HCEC 1CT (cell line): ENCODE measurements at regions not wholly inside any gene's neighbourhood (a gene's known extent, or its start where the extent isn't known, plus 50 kb on each side); places are given as distances from the start of the nearest gene placed in this dataset.

ENCODE experiments used
- DNase-seq: peaks from one replicate; pipeline ENCODE4 v3.0.0-alpha.2; 2017

- DNase-seq = peak; percentile 53
These were observed 87.0 kb downstream of the PLSCR2 start for GRCh38 chr3:146382386-146382785.

GRCh38 chr3:146380046-146380445, 89.3 kb downstream of the PLSCR2 start:
- no peak for DNase-seq

DNA sequence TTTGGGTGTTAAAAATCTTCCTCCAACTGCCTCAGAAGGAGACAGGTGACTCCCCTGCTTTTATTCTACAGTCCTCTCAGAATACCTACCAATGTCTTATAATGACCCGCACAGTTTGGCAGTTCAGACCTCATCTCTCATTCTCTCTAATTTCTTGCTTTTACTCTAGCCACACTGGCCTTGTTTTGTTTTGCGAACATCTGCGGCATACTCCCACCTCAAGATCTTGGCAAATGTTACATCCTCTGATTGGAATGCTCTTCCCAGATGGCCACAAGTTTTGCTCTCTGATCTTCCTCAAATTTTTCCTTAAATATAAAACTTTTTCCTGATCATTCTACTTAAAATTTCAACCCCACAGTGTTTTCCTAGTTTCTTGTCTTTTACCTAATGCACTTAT, 94.1 kb downstream of the PLSCR2 start:
- DNase-seq = no peak

GRCh38 chr3:146374146-146374545, 95.2 kb downstream of the PLSCR2 start:
- DNase-seq = peak; percentile 53

- DNase-seq = no peak
These were observed 97.5 kb downstream of the PLSCR2 start for GRCh38 chr3:146371902-146372301.

GRCh38 chr3:146368882-146369523, 100.4 kb downstream of the PLSCR2 start:
- DNase-seq = no peak

GRCh38 chr3:146359841-146360240, 108.9 kb upstream of the PLSCR4 start:
- DNase-seq = no peak

GRCh38 chr3:146354421-146354820, 103.5 kb upstream of the PLSCR4 start:
- peak; percentile 75 for DNase-seq

DNA sequence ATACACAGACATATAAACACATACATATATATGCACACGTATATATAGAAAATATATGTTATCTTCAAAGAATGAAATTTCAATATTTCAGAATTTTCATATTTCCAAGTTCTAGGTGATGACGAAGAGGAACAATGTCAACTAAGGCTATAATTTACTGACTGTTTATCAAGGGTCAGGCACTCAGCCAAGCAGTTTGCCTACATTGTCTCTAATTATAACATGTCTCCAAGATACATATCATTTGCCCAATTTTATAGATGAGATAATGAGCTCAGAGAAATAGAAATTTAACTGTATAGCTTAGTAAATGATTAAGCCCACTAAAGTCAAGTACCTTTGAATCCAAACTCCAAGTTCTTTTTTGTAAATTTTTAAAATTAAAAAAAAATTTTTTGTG, 99.9 kb upstream of the PLSCR4 start:
- no peak for DNase-seq

DNA sequence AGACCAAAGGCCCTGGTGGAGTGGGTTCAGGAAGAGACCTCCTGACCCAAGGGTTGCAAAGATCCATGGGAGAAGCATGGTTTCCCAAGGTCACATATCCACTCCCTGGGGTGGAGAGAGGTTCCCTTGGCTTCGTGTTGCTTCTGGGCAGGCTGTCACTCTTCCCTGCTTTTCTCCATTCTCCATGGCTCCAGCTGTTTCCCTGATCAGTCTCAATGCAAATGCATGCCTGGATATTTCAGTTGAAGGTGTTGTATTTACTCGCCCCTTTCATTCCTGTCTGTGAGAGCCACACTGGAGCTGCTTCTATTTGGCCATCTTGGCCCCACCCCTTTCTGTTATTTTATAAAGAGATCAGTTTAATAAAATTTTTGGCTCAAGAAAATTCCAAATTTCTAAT, 95.0 kb upstream of the PLSCR4 start:
- no peak for DNase-seq

- DNase-seq = no peak
These were observed 92.6 kb upstream of the PLSCR4 start for GRCh38 chr3:146343551-146343950.

GRCh38 chr3:146342989-146343388, 92.1 kb upstream of the PLSCR4 start:
- peak; percentile 83 for DNase-seq

DNA sequence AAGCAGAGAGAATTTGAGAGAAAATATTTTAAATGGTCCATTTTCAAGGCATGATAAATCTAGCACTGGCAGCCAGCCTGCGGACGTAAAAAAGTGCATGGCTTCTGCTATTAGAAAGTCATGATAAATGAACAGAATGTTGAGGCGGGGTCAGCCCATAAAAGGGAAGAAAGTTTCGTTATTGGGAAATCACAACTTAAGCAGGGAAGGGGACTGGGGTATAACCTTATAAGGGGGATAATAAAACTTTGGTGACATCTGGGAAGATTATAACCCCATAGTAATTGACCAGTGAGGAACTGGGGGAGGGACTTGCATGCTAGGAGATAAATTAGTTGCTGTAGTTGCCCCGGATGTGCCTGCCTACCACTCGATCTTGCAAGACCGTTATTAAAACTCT, 88.4 kb upstream of the PLSCR4 start:
- no peak for DNase-seq

GRCh38 chr3:146337991-146338390, 87.1 kb upstream of the PLSCR4 start:
- DNase-seq = no peak

DNA sequence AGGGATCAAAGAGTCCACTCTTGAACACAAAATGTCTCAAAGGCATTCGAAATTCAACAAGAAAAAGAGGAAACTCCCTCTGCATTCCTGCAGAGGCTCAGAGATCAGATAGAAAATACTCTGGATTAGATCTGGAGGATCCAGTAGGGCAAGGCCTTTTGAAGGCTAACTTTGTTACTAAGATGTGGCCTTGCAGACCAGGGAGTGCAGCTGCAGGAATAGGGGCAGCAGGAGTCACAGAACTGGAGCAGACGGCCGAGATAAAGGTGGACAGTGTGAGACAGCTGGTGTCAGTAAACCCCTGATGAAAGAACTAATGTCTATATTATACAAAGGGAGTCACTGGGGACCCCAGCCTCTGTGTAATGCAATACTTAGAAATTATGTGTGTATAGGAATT, 84.5 kb upstream of the PLSCR4 start:
- DNase-seq = no peak

GRCh38 chr3:146334151-146334550, 83.2 kb upstream of the PLSCR4 start:
- DNase-seq = peak; percentile 51

DNA sequence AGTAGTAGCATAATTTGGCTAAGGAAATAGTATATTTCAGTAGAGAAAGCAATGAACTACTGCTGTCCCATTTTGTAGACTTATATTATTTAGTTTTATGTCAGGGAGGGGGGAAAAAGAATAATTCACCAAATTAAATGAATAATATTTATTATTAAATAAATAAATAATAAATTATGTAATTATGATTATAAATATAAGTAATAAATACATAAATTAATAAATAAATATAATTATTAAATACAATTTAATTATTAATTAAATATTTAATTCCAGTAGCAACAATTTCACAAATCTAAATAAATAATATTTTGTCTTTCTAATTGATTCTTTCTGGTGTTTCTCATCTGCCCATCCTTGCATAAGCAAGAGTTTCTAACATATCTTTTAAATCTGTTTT, 81.1 kb upstream of the PLSCR4 start:
- no peak for DNase-seq

GRCh38 chr3:146326875-146327543, 76.1 kb upstream of the PLSCR4 start:
- peak; percentile 82 for DNase-seq

- no peak for DNase-seq
These were observed 74.3 kb upstream of the PLSCR4 start for GRCh38 chr3:146325170-146325569.

DNA sequence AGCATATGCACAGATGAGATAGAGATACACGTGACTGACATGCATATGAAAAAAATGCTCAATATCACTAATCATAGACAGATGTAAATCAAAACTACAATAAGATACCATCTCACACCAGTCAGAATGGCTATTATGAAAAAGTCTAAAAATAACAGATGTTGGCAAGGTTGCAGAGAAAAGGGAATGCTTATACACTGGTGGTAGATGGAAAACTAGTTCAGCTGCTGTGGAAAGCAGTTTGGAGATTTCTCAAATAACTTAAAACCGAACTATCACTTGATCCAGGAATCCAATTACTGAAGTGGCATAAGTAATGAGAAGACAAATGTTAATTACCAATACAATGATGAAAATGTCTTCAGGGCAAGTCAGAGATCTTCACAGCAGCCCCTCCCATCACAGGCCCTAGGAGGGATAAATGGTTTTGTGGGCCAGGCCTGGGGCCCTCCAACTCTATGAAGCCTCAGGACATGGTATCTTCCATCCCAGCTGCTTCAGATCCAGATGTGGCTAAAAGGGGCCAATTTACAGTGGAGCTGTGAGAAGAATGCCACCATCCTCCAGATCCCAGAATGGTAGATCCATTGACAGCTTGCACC, 71.4 kb upstream of the PLSCR4 start:
- DNase-seq = no peak

DNA sequence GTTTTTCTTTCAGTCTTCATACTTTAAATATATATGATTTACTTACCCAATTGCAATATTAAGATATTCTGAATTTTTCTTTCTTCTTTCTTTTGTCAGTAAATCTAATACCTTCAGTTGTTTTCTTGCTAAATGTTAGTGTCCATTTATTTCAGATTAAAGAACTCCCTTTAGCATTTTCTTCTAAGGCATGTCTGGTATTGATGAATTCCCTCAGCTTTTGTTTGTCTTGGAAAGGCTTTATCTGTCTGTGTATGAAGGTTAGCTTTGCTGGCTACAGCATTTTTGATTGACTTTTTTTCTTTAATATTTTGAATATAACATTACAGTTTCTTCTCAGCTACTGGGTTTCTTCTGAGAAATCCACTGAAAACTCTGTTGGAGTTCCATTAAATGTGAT, 64.0 kb upstream of the PLSCR4 start:
- DNase-seq = no peak

- DNase-seq = peak; percentile 88
These were observed 62.8 kb upstream of the PLSCR4 start for GRCh38 chr3:146313746-146314111.

DNA sequence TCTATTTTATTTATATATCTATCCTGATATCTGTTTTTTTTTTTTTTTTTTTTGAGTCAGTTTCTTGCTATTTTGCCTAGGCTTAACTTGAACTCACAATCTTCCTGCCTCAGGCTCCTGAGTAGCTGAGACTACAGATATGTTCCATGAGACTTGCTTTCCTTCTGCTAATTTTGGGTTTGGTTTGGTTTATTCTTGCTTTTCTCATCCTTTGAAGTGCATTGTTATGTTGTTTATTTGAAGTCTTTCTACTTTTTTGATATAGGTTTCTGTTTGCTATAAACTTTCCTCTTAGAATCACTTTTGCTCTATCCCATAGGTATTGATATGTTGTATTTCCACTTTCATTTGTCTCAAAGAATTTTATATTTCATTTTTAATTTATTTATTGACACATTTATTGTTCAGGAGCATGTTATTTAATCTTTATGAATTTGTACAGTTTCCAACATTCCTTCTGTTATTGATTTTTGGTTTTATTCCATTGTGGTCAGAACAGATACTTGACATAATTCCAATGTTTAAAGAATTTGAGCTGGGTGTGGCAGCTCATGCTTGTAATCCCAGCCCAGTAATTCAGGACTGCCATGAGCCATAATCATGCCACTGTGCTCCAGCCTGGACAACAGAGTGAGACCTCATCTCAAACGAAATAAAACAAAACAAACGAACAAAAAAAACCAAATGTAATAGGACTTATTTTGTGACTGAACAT, 62.3 kb upstream of the PLSCR4 start:
- DNase-seq = peak; percentile 58

DNA sequence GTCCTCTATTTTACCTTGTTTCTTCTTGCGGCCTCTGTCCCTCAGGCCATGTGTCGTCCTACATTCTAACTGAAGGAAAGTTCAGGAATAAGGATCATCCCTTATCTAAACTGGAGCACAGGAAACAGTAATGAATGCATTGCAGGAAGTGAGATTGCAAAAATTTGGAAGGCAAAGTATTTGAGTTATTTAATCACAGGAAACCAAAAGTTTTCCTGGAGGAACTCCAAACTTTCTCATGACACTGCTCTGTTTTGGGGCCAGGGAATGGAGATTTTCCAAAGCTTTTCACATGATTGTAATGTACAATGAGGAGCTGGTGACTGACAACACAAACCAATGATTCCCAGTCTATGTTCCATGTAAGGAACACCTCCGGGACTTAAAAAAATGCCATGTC, 57.8 kb upstream of the PLSCR4 start:
- DNase-seq = peak; percentile 79
